Spleen (tissue), 7 donors: ENCODE measurements at regions not wholly inside any gene's neighbourhood (a gene's known extent, or its start where the extent isn't known, plus 50 kb on each side); places are given as distances from the start of the nearest gene placed in this dataset.

Experiments used
- POLR2A ChIP-seq, 3 donors: fragments of 450-650 bp; IDR thresholded peaks; one replicate each; pipeline ENCODE4 v1.5.1; 2017; ENCODE audit warnings: antibody characterized with exemption in 3 of 3, mild to moderate bottlenecking in 1 of 3
- POLR2AphosphoS5 ChIP-seq, 3 donors: sonication (generic); formaldehyde crosslinking; IDR thresholded peaks; one replicate each; pipeline ENCODE4 v1.5.1; 2017; ENCODE audit warnings: antibody characterized with exemption in 3 of 3
- TF ChIP-seq, protein P1 (sequence below), 11 experiments: fragments of 200-600 bp in 7 of 11; fragments of 450-650 bp in 4 of 11; sonication (generic) in 4 of 11; IDR thresholded peaks in 8 of 11; conservative IDR thresholded peaks in 3 of 11; 1 replicate in 7 of 11; 2 replicates in 4 of 11; pipeline versions ENCODE4 v1.4.0 to v1.8.0; 2016 to 2021; ENCODE audit warnings: antibody characterized with exemption in 11 of 11, inconsistent platforms in 4 of 11, mild to moderate bottlenecking in 1 of 11
- donor health status: DM: no; HTN: no; CAD: no; lungs with moderate emphysema.
- donor health status: DM: no; HTN: no; CAD: no.
- donor health status: DM: no; HTN: no; CAD: no.

DNA sequence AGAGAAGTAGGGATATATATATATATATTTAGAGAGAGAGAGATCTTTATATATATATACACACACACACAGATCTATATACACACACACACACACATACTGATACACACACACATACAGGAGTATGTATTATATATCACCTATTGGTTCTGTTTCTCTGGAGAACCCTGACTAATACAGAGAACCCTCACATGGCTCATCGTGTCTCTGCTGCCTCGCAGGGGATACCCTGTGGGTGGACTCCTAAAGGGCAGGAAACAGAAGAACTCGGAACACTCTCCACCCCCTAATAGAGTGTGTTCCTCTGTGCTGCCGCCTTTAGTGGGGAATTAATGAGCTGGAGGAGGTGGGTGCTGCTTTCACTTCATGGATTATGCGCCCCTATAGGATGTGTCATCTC, 86.6 kb downstream of the NPY start:
- TF ChIP-seq, protein P1, sequence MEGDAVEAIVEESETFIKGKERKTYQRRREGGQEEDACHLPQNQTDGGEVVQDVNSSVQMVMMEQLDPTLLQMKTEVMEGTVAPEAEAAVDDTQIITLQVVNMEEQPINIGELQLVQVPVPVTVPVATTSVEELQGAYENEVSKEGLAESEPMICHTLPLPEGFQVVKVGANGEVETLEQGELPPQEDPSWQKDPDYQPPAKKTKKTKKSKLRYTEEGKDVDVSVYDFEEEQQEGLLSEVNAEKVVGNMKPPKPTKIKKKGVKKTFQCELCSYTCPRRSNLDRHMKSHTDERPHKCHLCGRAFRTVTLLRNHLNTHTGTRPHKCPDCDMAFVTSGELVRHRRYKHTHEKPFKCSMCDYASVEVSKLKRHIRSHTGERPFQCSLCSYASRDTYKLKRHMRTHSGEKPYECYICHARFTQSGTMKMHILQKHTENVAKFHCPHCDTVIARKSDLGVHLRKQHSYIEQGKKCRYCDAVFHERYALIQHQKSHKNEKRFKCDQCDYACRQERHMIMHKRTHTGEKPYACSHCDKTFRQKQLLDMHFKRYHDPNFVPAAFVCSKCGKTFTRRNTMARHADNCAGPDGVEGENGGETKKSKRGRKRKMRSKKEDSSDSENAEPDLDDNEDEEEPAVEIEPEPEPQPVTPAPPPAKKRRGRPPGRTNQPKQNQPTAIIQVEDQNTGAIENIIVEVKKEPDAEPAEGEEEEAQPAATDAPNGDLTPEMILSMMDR (IDR thresholded peaks at IDR 0.05 in 8 of 11, conservative IDR thresholded peaks at IDR 0.05 in 3 of 11): no peak
- TF ChIP-seq POLR2A (IDR thresholded peaks at IDR 0.05) (no peak), POLR2AphosphoS5 (IDR thresholded peaks at IDR 0.05) (no peak)
